Uterus (tissue), 2 donors: ENCODE measurements at regions not wholly inside any gene's neighbourhood (a gene's known extent, or its start where the extent isn't known, plus 50 kb on each side); places are given as distances from the start of the nearest gene placed in this dataset.

Source experiments
- CTCF ChIP-seq, 4 experiments: fragments of 200-600 bp in 2 of 4; fragments of 450-650 bp in 2 of 4; sonication (generic) in 2 of 4; IDR thresholded peaks; one replicate each; pipeline ENCODE4 v1.5.1; 2016 to 2019; ENCODE audit warnings: antibody characterized with exemption in 4 of 4, mild to moderate bottlenecking in 2 of 4, moderate library complexity in 1 of 4
- POLR2A ChIP-seq, 2 donors: fragments of 450-650 bp; IDR thresholded peaks; one replicate each; pipeline ENCODE4 v1.6.1; 2016; ENCODE audit warnings: antibody characterized with exemption in 2 of 2, mild to moderate bottlenecking in 1 of 2, moderate library complexity in 1 of 2

- TF ChIP-seq CTCF (IDR thresholded peaks at IDR 0.05): no peak
- no peak for TF ChIP-seq POLR2A (IDR thresholded peaks at IDR 0.05)
Measured at GRCh38 chr18:67041334-67041733, 437.4 kb upstream of the CDH19 start.
